ENCODE measurements at regions not wholly inside any gene's neighbourhood (a gene's known extent, or its start where the extent isn't known, plus 50 kb on each side); places are given as distances from the start of the nearest gene placed in this dataset.
"Not testable (repeated sequence)": the region's sequence is repeated elsewhere in the genome, so short reads cannot be mapped to it uniquely, and the experiment has no call there.

DNA sequence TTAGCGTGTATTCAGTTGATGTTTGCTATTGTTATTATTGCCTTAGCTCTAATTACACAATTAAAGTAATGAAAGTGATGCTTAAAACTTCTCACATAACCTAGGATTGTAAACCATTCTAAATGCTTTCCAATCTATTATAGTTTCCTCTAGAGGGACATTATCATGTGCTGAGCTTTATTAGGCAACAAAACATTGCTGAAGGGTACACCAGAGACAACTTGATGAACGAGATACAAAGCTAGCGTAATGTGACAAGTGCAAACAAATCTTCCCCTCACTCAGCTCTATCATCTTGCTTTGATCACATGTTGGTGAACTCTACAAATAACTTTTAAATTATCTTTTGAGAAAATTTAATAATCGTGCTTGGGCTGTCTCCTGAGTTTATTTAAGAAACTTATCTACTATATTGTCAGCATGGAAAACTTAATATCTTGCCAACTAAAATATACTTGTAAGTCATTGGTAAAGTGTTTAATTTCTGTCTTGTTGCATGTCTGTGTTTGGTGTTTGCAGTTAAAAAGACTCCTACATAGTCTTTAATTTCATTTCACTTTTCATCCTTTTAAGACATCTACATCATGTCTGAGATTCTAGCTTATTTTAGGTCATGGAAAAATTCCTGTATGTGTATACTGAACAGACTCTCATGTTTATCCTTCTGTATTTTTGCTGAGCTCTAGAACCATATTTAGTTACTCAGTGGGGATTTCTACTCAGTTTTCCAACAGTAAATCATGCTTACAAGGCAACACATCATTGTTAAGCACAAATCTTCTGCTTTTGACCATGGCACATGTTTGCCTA is 104.2 kb upstream of the ADAMTS5 start:
- no peak for ATAC-seq

DNA sequence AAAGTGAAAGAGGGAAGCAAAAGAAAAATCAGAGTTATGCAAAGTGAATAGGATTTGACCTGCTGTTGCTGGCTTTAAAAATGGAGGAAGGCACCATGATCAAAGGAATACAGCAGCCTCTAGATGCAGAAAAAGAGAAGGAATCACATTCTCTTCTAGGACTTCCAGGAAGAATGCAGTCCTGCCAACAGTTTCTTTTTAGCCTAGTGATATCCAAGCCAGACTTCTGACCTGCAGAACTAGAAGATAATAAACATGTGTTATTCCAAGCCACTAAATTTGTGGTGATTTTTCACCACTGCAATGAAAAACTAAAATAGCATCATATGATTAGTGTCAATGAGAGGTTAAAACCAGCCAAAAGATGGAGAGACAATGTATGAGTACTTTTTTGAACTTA is 101.9 kb upstream of the ADAMTS5 start:
- no peak for ATAC-seq

DNA sequence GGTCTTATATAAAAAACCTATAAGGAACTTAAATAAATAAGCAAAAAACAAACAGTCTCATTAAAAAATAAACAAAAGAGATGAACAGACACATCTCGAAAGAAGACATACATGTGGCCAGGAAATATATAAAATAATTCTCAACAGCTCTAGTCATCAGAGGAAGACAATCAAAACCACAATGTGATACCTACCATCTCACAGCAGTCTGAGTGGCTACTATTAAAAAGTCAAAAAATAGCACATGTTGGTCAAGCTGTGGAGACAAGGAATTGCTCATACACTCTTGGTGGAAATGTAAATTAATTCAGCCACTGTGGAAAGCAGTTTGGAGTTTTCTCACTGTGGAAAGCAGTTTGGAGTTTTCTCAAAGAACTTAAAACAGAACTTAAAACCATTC is 100.3 kb upstream of the ADAMTS5 start:
- ATAC-seq = no peak

DNA sequence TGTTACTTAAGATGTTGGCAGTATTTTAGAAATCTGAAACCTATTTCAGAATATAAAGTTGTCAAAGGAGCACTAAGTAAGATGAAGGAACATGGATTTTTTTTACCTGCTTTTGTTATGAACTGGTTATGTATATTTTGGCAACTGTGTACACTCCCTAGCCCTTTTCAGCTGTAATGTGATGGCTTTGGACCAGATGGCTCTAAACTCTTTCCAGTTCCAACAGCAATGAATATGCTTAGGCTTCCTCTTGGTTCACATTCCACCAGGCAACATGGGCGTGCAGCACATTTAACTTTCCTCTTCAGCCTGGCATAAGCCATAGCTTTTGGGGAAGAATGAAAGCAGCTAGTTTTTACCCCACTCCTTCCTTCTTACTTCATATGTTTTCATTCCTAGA is 95.6 kb upstream of the ADAMTS5 start:
- no peak for ATAC-seq

DNA sequence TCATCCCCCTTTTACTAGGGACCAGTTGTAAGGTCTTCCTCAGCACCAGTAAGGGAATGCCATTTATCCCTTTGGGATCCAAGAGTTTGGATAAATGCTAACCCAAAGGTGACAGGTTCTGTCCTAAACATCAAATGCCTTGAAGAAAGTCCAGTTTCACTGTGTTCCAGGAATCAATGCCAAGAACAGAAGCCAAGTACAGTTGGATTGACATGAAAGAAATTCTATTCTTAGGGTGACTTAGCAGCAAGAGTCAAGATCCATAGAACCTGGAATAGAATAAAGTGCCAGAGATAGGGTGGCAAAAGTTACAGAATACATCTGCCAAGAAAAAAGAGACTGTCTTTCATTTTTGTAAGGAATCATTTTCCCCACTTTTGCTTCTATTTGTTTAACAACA is 94.9 kb upstream of the ADAMTS5 start:
- no peak for ATAC-seq

DNA sequence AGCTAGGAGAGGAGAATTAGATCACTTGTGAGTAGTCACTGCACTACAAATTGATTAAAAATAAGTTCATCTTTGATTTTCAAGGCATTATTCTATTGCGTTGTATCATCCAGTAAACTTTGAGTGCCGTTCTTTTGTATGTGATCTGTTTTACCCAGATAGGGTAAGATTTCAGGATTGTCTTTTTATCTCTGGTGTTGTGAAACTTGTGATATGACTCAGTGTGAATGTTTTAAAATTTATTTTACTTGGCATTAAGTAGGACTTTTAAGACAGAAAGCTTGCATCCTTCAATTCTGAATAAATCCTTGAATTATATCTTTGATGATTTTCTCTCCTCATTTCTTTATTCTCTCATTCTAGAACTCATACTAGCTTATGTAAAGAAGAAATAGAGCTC is 93.3 kb upstream of the ADAMTS5 start:
- no peak for ATAC-seq

DNA sequence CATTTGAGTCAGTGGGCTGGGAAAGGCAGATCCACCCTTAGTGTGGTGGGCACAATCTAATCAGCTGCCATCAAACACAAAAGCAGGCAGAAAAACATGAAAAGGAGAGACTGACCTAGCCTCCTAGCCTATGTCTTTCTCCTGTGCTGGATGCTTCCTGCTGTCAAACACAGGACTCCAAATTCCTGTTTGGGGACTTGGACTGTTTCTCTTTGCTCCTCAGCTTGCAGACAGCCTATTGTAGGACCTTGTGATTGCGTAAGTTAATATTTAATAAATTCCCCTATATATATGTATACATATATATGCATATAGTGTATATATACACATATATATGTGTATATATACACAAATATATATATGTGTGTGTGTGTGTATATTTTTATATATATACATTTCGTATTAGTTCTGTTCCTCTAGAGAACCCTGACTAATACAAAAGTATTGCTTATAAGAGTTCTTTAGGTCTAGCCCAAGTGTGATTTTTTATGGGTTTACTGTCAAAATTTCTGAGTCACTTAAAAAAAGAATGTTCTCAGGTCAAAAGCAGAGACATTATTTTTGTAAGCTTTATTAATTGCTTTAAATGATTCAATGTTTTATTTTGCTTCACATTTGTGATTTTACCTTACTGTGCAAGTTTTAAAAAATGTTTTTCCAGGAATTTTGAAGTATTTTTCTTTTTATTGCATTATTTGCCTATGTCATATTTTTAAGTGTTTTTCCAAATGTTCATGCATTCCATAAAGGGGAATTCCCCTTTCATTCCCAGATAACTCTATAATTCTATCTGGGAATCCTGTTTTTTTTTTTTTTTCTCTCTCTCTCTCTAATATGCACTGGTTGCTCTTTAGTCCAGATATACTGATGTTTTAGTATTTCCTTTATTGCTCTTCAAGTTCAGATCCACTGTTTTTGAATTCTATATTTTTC is 92.1 kb upstream of the ADAMTS5 start:
- ATAC-seq = no peak

DNA sequence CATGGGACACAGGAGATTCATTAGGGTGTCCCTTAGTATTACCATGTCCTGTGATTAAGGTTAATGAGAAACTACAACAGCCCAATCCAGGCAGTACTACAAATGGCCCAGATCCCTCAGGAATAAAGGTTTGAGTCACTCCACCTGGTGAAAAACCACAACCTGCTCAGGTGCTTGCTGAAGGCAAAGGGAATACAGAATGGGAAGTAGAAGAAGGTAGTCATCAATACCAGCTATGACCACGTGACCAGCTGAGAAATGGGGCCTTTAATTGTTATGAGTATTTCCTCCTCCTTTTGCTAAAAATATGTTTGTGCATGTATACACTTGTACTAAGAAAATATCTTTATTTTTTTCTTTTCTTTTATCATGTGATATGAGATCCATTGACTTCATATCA is 91.1 kb upstream of the ADAMTS5 start:
- no peak for ATAC-seq

DNA sequence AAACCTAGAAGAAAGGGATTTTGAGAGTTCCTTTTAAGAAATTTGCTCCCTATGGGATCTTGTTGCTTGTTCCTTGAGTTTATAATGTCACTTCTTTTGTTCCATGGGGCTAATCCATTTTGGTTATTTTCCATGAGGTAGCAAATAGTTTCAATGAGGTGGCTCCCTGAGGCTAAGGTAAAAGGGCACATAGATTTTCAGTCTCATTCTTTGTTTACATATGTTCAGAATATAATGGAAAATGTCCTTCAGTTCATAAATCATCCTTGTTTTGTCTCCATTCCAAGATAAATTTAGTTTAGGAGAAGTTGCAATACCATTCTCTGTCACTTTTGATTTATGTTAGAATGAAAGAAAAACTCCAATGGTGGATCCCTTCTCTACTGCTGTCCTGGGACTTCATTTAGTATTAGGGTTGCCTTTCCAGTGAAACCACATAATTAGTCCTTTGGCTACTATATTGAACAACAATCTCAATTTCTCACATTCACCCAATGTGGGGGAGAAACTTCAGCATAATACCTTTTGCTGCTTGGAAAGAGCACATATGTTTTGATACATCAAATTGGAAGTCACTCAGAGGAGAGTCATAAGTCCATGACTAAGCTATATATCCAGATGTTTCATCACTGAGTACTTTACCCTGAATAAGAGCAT is 80.9 kb upstream of the ADAMTS5 start:
- peak; percentile 41 for ATAC-seq

DNA sequence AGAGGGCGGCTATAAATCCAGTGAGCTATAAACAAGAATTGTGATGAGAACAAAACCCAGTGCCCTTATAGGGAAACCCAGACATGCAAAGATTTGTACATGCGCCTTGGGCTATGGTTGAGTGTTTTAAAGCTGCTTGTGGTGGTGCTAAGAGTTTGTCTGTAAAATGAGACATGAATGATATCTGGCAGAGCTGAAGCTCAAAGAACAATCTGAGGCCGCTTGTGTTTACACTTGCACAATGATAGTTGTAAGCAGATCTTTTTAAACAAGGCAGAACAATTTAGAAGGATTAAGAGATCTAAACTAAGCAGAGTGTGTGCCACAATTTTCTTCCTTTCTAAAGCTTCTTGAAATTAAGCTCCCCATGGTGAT is 80.4 kb upstream of the ADAMTS5 start:
- peak; percentile 32 for ATAC-seq

DNA sequence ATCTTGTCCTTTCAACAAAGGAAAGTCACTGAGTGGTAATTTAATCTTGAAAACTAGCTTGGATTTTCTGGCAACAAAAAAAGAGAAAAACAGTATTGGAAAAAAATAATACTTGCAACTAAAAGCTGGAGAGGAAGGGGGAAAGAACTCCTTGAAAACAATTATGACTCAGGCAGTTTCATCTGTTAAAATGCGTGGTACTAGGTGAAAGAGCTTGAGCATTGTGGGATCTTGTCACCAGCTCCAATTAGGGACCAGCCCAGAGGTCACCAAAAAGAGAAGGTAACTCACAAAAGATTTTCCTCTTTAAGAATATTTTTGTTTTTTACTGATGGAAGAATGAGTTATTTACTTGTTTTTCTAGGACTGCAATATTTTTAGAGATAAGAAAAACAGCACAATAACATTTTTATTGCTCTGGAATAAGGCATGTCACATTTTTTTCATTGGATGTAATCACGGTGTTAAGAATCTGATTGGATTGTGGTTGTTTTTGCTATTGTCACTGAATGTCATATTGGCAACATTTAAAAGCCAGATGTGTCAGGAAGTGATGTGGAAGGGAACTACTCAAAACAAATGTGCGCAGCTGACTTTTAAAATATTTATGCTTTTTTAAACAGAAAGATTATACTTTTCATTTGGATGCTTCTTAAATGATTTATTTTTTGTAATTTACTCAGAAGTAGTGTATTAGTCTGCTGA is 78.5 kb upstream of the ADAMTS5 start:
- ATAC-seq = no peak

DNA sequence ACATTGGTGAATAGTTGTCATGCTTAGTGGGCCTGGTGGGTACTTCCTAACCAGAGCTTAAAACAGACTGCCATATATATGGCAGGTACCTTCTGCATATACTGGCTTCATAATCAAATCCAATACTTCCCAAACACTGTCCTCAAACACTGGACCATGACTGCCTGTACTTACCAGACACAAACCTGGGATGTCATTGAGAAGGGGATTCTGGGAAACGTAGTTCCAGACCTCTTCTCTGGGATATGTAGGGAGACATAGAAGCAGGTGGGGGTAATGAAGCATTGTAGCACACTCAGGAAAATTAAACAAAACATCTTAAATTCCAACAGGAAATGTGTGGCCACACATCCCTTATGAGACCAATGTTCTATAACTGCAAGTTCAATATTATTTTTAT is 76.5 kb upstream of the ADAMTS5 start:
- ATAC-seq = no peak

DNA sequence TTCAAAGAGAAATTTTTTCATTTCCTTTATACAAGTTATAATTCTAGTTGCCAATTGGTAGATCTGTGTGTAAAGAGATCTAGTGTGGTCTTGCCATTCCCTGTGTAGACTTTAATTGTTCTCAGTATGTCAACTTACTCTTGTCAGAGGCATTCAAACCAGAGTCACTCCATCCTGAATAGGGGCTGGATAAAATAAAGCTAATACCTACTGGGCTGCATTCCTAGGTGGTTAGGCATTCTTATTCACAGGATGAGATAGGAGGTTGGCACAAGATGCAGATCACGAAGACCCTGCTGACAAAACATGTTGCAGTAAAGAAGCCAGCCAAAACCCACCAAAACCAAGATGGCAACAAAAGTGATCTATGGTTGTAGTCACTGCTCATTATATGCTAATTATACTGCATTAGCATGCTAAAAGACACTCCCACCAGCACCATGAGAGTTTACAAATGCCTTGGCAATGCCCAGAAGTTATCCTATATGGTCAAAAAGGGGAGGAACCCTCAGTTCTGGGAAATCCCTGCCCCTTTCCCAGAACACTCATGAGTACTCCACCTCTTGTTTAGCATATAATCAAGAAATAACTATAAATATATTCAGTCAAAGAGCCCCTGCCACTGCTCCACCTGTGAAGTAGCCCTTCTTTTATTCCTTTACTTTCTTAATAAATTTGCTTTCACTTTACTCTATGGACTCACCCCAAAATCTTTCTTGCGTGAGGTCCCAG is 74.0 kb upstream of the ADAMTS5 start:
- ATAC-seq = no peak

DNA sequence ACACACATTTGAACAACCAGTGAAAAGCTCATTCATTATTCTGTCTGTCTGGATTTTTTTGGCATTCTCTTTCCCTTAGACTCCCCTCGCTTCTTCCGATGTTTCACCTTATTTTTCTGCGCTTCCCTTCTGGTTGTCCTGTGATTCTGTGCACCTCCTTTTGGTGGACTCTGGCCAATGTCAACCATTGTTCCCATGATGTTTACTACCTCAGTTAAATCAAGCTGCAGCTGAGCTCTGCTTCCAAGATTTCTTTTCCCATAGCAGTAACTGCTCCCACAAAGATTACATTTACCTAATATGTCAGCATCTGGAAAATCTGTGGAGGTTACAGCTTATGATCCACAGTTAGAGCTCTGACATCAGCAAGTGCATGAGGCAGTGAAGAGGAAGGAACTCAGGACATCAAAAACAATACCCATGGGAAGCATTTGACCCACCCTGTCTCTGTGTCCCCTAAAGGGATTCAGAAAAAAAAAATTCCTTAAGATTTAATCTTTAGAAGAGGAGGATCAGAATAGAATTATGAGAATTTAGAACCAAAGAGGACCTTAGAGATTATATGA is 69.9 kb upstream of the ADAMTS5 start:
- no peak for ATAC-seq

DNA sequence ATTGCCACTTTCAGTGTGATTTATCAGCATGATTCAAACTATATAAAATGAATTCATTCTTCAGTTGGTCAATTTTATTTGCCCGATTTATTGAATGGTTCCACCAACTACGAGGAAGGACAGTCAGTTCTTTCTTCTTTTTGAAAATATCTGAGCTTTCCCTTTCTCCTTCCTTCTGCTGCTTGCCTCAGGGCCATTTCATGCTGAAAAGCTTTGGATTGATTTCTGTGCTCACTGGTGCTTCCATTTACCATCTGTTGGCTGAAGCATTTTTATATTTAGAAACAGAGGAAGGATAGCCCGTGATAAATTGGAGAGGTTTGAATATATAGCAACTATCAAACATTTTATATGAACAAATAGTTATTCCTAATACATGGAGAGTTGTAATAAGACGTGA is 68.9 kb upstream of the ADAMTS5 start:
- ATAC-seq = no peak

DNA sequence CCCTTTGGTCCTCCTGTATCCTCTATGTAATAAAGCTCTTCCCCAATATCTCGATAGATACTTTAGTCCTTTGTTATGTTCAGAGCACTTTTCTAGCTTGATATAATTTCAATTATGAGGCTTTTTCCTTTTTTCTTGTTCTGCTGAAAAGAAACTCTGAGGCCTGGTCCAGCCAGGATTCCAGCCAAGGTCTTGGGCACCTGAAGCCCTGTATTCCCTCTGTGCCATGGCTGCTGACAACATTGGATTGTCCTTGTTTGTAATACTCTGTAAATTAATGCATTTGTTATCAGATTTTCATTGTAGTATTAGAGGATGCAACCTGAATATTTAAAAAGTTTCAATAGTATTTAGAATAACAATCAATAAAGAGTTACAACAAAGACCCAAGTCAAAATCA is 67.9 kb upstream of the ADAMTS5 start:
- no peak for ATAC-seq

DNA sequence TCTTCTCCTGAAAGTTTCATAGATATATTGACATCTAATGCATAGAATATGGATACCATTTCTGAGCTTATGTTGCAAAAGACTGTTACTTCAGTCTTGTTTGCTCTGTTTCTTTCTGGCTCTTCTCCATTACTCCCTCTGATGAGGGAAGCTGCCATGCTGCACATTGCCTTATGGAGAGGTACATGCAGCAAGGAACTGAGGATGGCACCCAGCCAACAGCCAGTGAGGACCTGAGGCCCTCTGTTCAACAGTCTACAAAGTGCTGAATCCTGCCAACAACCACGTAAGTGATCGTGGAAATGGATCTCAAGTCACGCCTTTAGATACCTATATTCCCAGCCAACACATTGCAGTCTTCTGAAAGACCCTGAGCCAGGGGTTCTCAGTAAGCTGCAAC is 66.6 kb upstream of the ADAMTS5 start:
- no peak for ATAC-seq

DNA sequence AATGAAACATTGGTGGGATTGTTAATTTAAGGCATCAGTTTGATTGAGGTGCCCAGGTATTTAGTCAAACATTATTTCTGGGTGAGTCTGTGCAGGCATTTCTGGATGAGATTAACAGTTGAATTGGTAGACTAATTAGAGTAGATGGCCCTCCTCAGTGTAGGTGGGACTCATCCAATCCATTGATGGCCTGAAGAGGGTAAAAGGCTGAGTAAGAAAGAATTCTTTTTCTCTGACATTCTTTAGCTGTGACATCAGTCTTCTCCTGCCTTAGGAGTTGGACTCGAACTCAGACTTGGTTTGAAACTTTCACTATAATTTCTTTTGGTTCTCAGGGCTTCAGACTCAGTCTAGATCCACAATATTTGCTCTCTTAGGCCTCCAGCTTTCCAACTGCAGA is 59.6 kb upstream of the ADAMTS5 start:
- ATAC-seq = no peak

DNA sequence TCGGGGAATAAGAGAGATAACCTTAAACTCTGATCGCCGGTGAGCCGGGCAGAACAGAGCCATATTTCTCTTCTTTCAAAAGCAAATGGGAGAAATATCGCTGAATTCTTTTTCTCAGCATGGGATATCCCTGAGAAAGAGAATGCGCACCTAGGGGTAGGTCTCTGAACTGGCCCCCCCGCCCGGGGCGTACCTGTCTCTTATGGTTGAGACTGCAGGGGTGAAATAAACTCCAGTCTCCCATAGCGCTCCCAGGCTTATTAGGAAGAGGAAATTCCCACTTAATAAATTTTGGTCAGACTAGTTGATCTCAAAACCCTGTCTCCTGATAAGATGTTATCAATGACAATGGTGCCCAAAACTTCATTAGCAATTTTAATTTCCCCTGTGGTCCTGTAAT is 58.8 kb upstream of the ADAMTS5 start:
- not testable (repeated sequence) for ATAC-seq

DNA sequence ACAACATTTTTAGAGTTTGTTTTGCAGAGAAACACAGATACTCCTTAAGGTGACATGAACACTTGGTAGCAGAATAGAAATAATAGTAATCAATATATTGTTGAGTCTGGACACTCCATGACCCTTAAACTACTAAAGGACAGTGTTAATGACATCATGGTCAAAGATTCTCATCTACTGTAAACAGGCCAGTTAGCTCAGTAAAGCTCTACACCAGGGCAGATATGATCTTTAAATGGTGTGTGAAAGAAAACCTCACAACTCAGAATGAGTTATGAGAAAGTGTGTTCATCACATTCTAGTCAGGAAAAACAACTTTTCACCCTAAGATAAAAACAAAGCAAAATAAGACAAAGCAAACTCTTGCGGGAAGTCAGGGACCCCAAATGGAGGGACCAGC is 58.1 kb upstream of the ADAMTS5 start:
- ATAC-seq = no peak

DNA sequence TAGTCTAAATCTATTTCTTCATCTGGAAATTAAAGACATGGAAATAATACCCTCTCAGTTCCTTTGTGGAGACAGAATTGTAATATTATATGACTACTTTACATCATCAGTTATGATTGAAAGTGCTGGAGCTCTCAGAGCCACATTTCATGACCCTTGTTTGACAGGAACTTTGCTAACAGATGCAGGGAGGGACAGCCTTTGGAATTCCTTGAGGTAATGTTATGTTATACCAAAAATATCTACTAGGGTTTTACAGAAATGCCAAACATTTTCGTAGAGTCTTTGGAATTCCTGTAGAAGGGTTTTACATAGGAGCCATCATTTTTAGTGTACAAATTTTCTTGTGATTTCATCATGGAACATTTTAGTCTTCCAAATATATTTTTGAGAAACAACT is 57.4 kb upstream of the ADAMTS5 start:
- ATAC-seq = no peak

DNA sequence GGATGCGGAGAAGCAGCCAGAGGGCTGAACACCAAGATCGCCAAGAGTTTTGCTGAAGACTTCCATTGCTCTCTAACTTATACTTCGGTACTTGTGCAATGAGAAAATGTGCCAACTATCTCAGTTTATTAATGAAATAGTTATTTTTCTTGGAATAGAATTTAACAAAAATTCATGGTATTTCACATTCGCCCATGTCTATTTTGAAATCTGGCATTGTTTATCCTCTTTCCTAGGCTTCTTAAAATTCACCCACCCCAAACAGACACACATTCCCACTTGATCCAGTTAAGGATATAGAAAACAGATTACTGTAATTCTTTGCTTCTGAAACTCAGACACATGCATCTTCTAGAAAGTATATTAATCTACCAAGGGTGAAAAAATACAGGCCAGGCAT is 56.3 kb upstream of the ADAMTS5 start:
- ATAC-seq = no peak

Data from esophagus mucosa (tissue), 1 donor.